Motor neuron (in vitro differentiated cells): ENCODE measurements at regions not wholly inside any gene's neighbourhood (a gene's known extent, or its start where the extent isn't known, plus 50 kb on each side); places are given as distances from the start of the nearest gene placed in this dataset.

Experiments used
- ATAC-seq, 8 experiments: fragments of 200-7000 bp; cut with Tn5 transposase; replicated peaks in 6 of 8; 2 replicates each; pipeline ENCODE4 v1.8.0; 2021; ENCODE audit warnings: mild to moderate bottlenecking in 8 of 8, moderate library complexity in 8 of 8
- H3K27ac ChIP-seq, 2 donors: fragments of 250-450 bp; sonication (Bioruptor Pico); 2 replicates each; pipeline ENCODE4 v1.9.0; 2021; ENCODE audit warnings: antibody characterized with exemption in 2 of 2, mild to moderate bottlenecking in 2 of 2, moderate library complexity in 1 of 2
- H3K4me1 ChIP-seq, 2 donors: fragments of 250-450 bp; sonication (Bioruptor Pico); replicated peaks in 1 of 2; 2 replicates each; pipeline ENCODE4 v1.6.1; 2021; ENCODE audit warnings: antibody characterized with exemption in 2 of 2, mild to moderate bottlenecking in 2 of 2, moderate library complexity in 1 of 2
- H3K4me3 ChIP-seq, 5 donors: fragments of 250-450 bp; sonication (Bioruptor Pico); 2 replicates each; pipeline ENCODE4 v1.9.0; 2021; ENCODE audit warnings: antibody characterized with exemption in 5 of 5, mild to moderate bottlenecking in 5 of 5, moderate library complexity in 4 of 5
- WGBS, 10 experiments: fragments of 450-650 bp; shearing (Covaris generic); methylation state at CpG; one replicate each; pipeline ENCODE4 v1.0.0; 2022; 5-methylcytosine and 5-hydroxymethylcytosine counted together
- in situ Hi-C, 9 experiments: fragments of 400-800 bp; cut with MboI; loops; one replicate each; pipeline ENCODE4 v1.15.0; 2021; ENCODE audit warnings: low sequenced_read_pairs in 9 of 9, low pct_unique_long_range_greater_than_20kb in 2 of 9; ENCODE audit not compliant: unreplicated experiment in 9 of 9

- Histone ChIP-seq H3K4me3 (no peak overlapping the region), H3K27ac (no peak overlapping the region), H3K4me1 (no peaks in the 10 kb centered on the region)
- in situ Hi-C loops = no loop called here
- ATAC-seq = no peak
Observed at GRCh38 chr17:55625521-55625920, 97.1 kb downstream of the TMEM100 start.

GRCh38 chr17:55624772-55625433 lies 97.8 kb downstream of the TMEM100 start:
- 0 to 100% (median 76%) methylated on average over 1 to 3 of the region's 3 CpGs; no CpG with 5 or more reads in 2 of the 10 experiments for WGBS, 10 experiments
- in situ Hi-C loops = no loop called here
- H3K27ac ChIP-seq = no peak overlapping the region
- no peaks in the 10 kb centered on the region for H3K4me1 ChIP-seq
- H3K4me3 ChIP-seq = no peak overlapping the region
- no peak for ATAC-seq

- in situ Hi-C loops = no loop called here
- 20 to 83% (median 77%) methylated on average over 1 to 3 of the region's 3 CpGs; no CpG with 5 or more reads in 2 of the 10 experiments for whole genome bisulfite sequencing, 10 experiments
- no peaks in the 10 kb centered on the region for H3K4me1 ChIP-seq
- H3K27ac ChIP-seq = no peak overlapping the region
- no peak for ATAC-seq
- H3K4me3 ChIP-seq = no peak overlapping the region
Observed at GRCh38 chr17:55622547-55622946, 100.1 kb downstream of the TMEM100 start.

- no peak for ATAC-seq
- no peak overlapping the region for H3K4me3 ChIP-seq
- no peaks in the 10 kb centered on the region for H3K4me1 ChIP-seq
- WGBS, 10 experiments = 58 to 100% (median 83%) methylated on average over 1 to 4 of the region's 4 CpGs; no CpG with 5 or more reads in 2 of the 10 experiments
- in situ Hi-C loops = no loop called here
- no peak overlapping the region for H3K27ac ChIP-seq
Observed at GRCh38 chr17:55620945-55621344, 101.7 kb downstream of the TMEM100 start.

- 17 to 94% (median 80%) methylated on average over 1 to 3 of the region's 3 CpGs; no CpG with 5 or more reads in 5 of the 10 experiments for WGBS, 10 experiments
- no peak overlapping the region for H3K27ac ChIP-seq
- H3K4me1 ChIP-seq = no peaks in the 10 kb centered on the region
- no peak for ATAC-seq
- no peak overlapping the region for H3K4me3 ChIP-seq
- in situ Hi-C loops = no loop called here
Observed at GRCh38 chr17:55620023-55620422, 102.6 kb downstream of the TMEM100 start.

GRCh38 chr17:55617441-55617840 lies 105.2 kb downstream of the TMEM100 start:
- H3K27ac ChIP-seq = no peak overlapping the region
- in situ Hi-C loops = no loop called here
- H3K4me3 ChIP-seq = no peak overlapping the region
- H3K4me1 ChIP-seq = no peaks in the 10 kb centered on the region
- WGBS, 10 experiments = 72 to 100% (median 100%) methylated on average over 1 to 4 of the region's 5 CpGs; no CpG with 5 or more reads in 3 of the 10 experiments
- no peak for ATAC-seq

GRCh38 chr17:55614061-55614460 lies 102.8 kb upstream of the SMIM36 start:
- H3K4me3 ChIP-seq = no peak overlapping the region
- no peak for ATAC-seq
- H3K27ac ChIP-seq = no peak overlapping the region
- 4 to 96% (median 79%) methylated on average over 2 of the region's 2 CpGs; no CpG with 5 or more reads in 1 of the 10 experiments for WGBS, 10 experiments
- no peaks in the 10 kb centered on the region for H3K4me1 ChIP-seq
- in situ Hi-C loops = no loop called here

GRCh38 chr17:55612691-55613141 lies 101.5 kb upstream of the SMIM36 start:
- H3K27ac ChIP-seq = no peak overlapping the region
- no peak overlapping the region for H3K4me3 ChIP-seq
- in situ Hi-C loops = no loop called here
- WGBS, 10 experiments = 11 to 100% (median 78%) methylated on average over 1 to 6 of the region's 6 CpGs; no CpG with 5 or more reads in 1 of the 10 experiments
- ATAC-seq = peak in 1 of 8 experiments; percentile 15
- no peaks in the 10 kb centered on the region for H3K4me1 ChIP-seq

- 20 to 100% (median 78%) methylated on average over 1 to 2 of the region's 2 CpGs for WGBS, 10 experiments
- Histone ChIP-seq H3K4me1 (no peaks in the 10 kb centered on the region), H3K4me3 (no peak overlapping the region), H3K27ac (no peak overlapping the region)
- ATAC-seq = peak in 3 of 8 experiments; percentile 11 to 66 (median 42)
- in situ Hi-C loops = loop anchor here in 1 of 9 experiments (10.0 kb wide), 1 partner anchor 83 kb away; no protein-coding TSS in a partner anchor
Observed at GRCh38 chr17:55607731-55608341, 96.6 kb upstream of the SMIM36 start.

- Histone ChIP-seq H3K27ac (no peak overlapping the region), H3K4me3 (no peak overlapping the region), H3K4me1 (no peaks in the 10 kb centered on the region)
- ATAC-seq = peak in 2 of 8 experiments; percentile 24 to 69
- in situ Hi-C loops = loop anchor here in 1 of 9 experiments (10.0 kb wide), 1 partner anchor 82 kb away; no protein-coding TSS in a partner anchor
- WGBS, 10 experiments = 50 to 83% (median 80%) methylated on average over 1 of the region's 1 CpG; no CpG with 5 or more reads in 7 of the 10 experiments
Observed at GRCh38 chr17:55606488-55606815, 95.2 kb upstream of the SMIM36 start.

GRCh38 chr17:55605705-55606487 lies 94.6 kb upstream of the SMIM36 start:
- in situ Hi-C loops = loop anchor here in 1 of 9 experiments (10.0 kb wide), 1 partner anchor 81 kb away; no protein-coding TSS in a partner anchor
- 67 to 100% (median 79%) methylated on average over 1 to 3 of the region's 4 CpGs; no CpG with 5 or more reads in 1 of the 10 experiments for WGBS, 10 experiments
- no peak overlapping the region for H3K27ac ChIP-seq
- no peaks in the 10 kb centered on the region for H3K4me1 ChIP-seq
- H3K4me3 ChIP-seq = no peak overlapping the region
- ATAC-seq = no peak

GRCh38 chr17:55601874-55602364 lies 90.7 kb upstream of the SMIM36 start:
- H3K4me1 ChIP-seq = no peaks in the 10 kb centered on the region
- peak in 4 of 8 experiments; percentile 29 to 74 (median 66) for ATAC-seq
- in situ Hi-C loops = loop anchor here in 1 of 9 experiments (10.0 kb wide), 1 partner anchor 77 kb away; no protein-coding TSS in a partner anchor
- H3K27ac ChIP-seq = no peak overlapping the region
- no peak overlapping the region for H3K4me3 ChIP-seq

GRCh38 chr17:55598495-55598894 lies 87.2 kb upstream of the SMIM36 start:
- in situ Hi-C loops = no loop called here
- no peaks in the 10 kb centered on the region for H3K4me1 ChIP-seq
- H3K27ac ChIP-seq = no peak overlapping the region
- 0 to 85% (median 44%) methylated on average over 1 of the region's 1 CpG; no CpG with 5 or more reads in 1 of the 10 experiments for WGBS, 10 experiments
- no peak overlapping the region for H3K4me3 ChIP-seq
- ATAC-seq = no peak
